Spleen (tissue), 11 donors: ENCODE measurements at regions not wholly inside any gene's neighbourhood (a gene's known extent, or its start where the extent isn't known, plus 50 kb on each side); places are given as distances from the start of the nearest gene placed in this dataset.

Source experiments
- DNase-seq: peaks from one replicate; pipeline ENCODE4 v3.0.0-alpha.2; 2020
- H3K27ac ChIP-seq, 8 donors: fragments of 200-600 bp; sonication (generic) in 7 of 8; 1 replicate in 4 of 8; 2 replicates in 4 of 8; pipeline versions ENCODE4 v1.5.0 to v1.8.0; 2016 to 2021; ENCODE audit warnings: inconsistent platforms in 4 of 8, mild to moderate bottlenecking in 4 of 8, moderate library complexity in 1 of 8
- H3K27me3 ChIP-seq, 7 donors: fragments of 200-600 bp; sonication (generic) in 6 of 7; replicated peaks in 1 of 7; 1 replicate in 4 of 7; 2 replicates in 3 of 7; pipeline versions ENCODE4 v1.5.0 to v1.8.0; 2016 to 2021; ENCODE audit warnings: inconsistent platforms in 3 of 7, mild to moderate bottlenecking in 1 of 7
- H3K36me3 ChIP-seq, 6 donors: fragments of 200-600 bp; sonication (generic) in 5 of 6; 1 replicate in 4 of 6; 2 replicates in 2 of 6; pipeline versions ENCODE4 v1.5.0 to v1.8.0; 2016 to 2021; ENCODE audit warnings: inconsistent platforms in 2 of 6
- H3K4me1 ChIP-seq, 6 donors: fragments of 200-600 bp; sonication (generic) in 5 of 6; 1 replicate in 3 of 6; 2 replicates in 3 of 6; pipeline versions ENCODE4 v1.5.0 to v1.8.0; 2016 to 2021; ENCODE audit warnings: inconsistent platforms in 3 of 6
- H3K4me3 ChIP-seq, 8 donors: fragments of 200-600 bp; sonication (generic) in 7 of 8; 1 replicate in 4 of 8; 2 replicates in 4 of 8; pipeline versions ENCODE4 v1.5.0 to v1.8.0; 2016 to 2021; ENCODE audit warnings: inconsistent platforms in 4 of 8, mild to moderate bottlenecking in 4 of 8, moderate library complexity in 2 of 8
- H3K9me3 ChIP-seq, 8 donors: fragments of 200-600 bp; sonication (generic) in 7 of 8; 1 replicate in 4 of 8; 2 replicates in 4 of 8; pipeline versions ENCODE4 v1.5.0 to v1.8.0; 2016 to 2021; ENCODE audit warnings: inconsistent platforms in 4 of 8
- CTCF ChIP-seq, 11 experiments: fragments of 200-600 bp in 7 of 11; fragments of 450-650 bp in 4 of 11; sonication (generic) in 4 of 11; IDR thresholded peaks in 8 of 11; conservative IDR thresholded peaks in 3 of 11; 1 replicate in 7 of 11; 2 replicates in 4 of 11; pipeline versions ENCODE4 v1.4.0 to v1.8.0; 2016 to 2021; ENCODE audit warnings: antibody characterized with exemption in 11 of 11, inconsistent platforms in 4 of 11, mild to moderate bottlenecking in 1 of 11
- POLR2A ChIP-seq, 3 donors: fragments of 450-650 bp; IDR thresholded peaks; one replicate each; pipeline ENCODE4 v1.5.1; 2017; ENCODE audit warnings: antibody characterized with exemption in 3 of 3, mild to moderate bottlenecking in 1 of 3
- POLR2AphosphoS5 ChIP-seq, 3 donors: sonication (generic); formaldehyde crosslinking; IDR thresholded peaks; one replicate each; pipeline ENCODE4 v1.5.1; 2017; ENCODE audit warnings: antibody characterized with exemption in 3 of 3
- WGBS, 5 donors: extraction: QIAGEN DNeasy Blood & Tissue Kit in 3 of 5; methylation state at CpG; one replicate each; pipeline versions ENCODE4 v1.1.5 to v1.1.7; 2013 to 2018; 5-methylcytosine and 5-hydroxymethylcytosine counted together
- intact Hi-C: fragments of 100-400 bp; cut with DNase I; formaldehyde crosslinking; loops from one replicate; pipeline ENCODE4 v1.15.0; 2023; ENCODE audit warnings: low total_unique reads
- donor health status: healthy with polysubstance abuse.
- donor health status: DM: no; HTN: no; CAD: no; lungs with moderate emphysema.
- donor health status: DM: no; HTN: no; CAD: no.
- donor health status: Bipolar disorder and iron deficiency.
- donor health status: healthy.
- donor health status: DM: no; HTN: no; CAD: no.
- donor health status: DM: yes; HTN: yes; CAD: no.

GRCh38 chr10:113263056-113263455 lies 289.8 kb upstream of the HABP2 start:
- Histone ChIP-seq H3K27ac (no peak overlapping the region), H3K4me1 (peaks cover 0 to 1% (median 0%) of the 10 kb centered on the region in 6 donors), H3K27me3 (peaks cover 0 to 28% (median 0%) of the 10 kb centered on the region in 7 donors), H3K4me3 (no peak overlapping the region), H3K9me3 (no peaks in the 10 kb centered on the region), H3K36me3 (no peaks in the 10 kb centered on the region)
- TF ChIP-seq POLR2AphosphoS5 (IDR thresholded peaks at IDR 0.05): no peak
- no peak for TF ChIP-seq CTCF (IDR thresholded peaks at IDR 0.05 in 8 of 11, conservative IDR thresholded peaks at IDR 0.05 in 3 of 11)
- TF ChIP-seq POLR2A (IDR thresholded peaks at IDR 0.05): no peak
- 74 to 89% (median 82%) methylated on average over 3 of the region's 3 CpGs for WGBS, 5 donors
- intact Hi-C loops: no loop called here
- no peak for DNase-seq

GRCh38 chr10:113264333-113265131 lies 288.3 kb upstream of the HABP2 start:
- no peak overlapping the region for H3K27ac ChIP-seq
- DNase-seq: no peak
- intact Hi-C loops: no loop called here
- no peak for TF ChIP-seq POLR2AphosphoS5 (IDR thresholded peaks at IDR 0.05)
- no peak for TF ChIP-seq CTCF (IDR thresholded peaks at IDR 0.05 in 8 of 11, conservative IDR thresholded peaks at IDR 0.05 in 3 of 11)
- TF ChIP-seq POLR2A (IDR thresholded peaks at IDR 0.05): no peak
- H3K36me3 ChIP-seq: no peaks in the 10 kb centered on the region
- no peaks in the 10 kb centered on the region for H3K9me3 ChIP-seq
- peaks cover 0 to 5% (median 0%) of the 10 kb centered on the region in 6 donors for H3K4me1 ChIP-seq
- H3K4me3 ChIP-seq: no peak overlapping the region
- H3K27me3 ChIP-seq: peaks cover 0 to 27% (median 0%) of the 10 kb centered on the region in 7 donors
- 72 to 81% (median 77%) methylated on average over 9 to 11 of the region's 11 CpGs for WGBS, 5 donors

- H3K4me3 ChIP-seq: no peak overlapping the region
- intact Hi-C loops: no loop called here
- WGBS, 5 donors: 49 to 67% (median 57%) methylated on average over 4 of the region's 4 CpGs
Observed at GRCh38 chr10:113266147-113266546, 286.7 kb upstream of the HABP2 start.

More at GRCh38 chr10:113266147-113266546, 286.7 kb upstream of the HABP2 start:
- no peaks in the 10 kb centered on the region for H3K9me3 ChIP-seq
- DNase-seq: no peak
- TF ChIP-seq CTCF (IDR thresholded peaks at IDR 0.05 in 8 of 11, conservative IDR thresholded peaks at IDR 0.05 in 3 of 11): no peak
- TF ChIP-seq POLR2A (IDR thresholded peaks at IDR 0.05): no peak
- TF ChIP-seq POLR2AphosphoS5 (IDR thresholded peaks at IDR 0.05): no peak
- H3K27ac ChIP-seq: no peak overlapping the region
- peaks cover 0 to 5% (median 0%) of the 10 kb centered on the region in 6 donors for H3K4me1 ChIP-seq
- H3K36me3 ChIP-seq: no peaks in the 10 kb centered on the region
- peaks cover 0 to 11% (median 0%) of the 10 kb centered on the region in 7 donors for H3K27me3 ChIP-seq
